ENCODE measurements at regions not wholly inside any gene's neighbourhood (a gene's known extent, or its start where the extent isn't known, plus 50 kb on each side); places are given as distances from the start of the nearest gene placed in this dataset.

DNA sequence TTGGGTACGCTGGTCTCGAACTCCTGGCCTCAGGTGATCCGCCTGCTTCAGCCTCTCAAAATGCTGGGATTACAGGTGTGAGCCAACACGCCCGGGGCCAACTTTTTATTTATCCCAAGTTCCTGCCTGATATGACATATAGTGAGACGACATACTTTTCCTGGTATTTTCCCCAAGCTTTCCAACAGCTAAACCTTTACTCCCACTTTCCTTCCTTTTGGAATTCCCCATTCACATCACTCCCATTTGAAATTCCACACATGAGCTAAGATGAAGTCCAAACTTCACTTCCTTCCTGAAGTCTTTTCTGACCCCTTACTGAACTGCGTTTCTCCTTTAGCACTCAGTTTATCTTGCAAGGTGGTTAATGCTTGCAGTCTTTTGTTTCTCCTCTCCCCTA lies 64.1 kb downstream of the S1PR1 start:
- TF ChIP-seq, protein P1, sequence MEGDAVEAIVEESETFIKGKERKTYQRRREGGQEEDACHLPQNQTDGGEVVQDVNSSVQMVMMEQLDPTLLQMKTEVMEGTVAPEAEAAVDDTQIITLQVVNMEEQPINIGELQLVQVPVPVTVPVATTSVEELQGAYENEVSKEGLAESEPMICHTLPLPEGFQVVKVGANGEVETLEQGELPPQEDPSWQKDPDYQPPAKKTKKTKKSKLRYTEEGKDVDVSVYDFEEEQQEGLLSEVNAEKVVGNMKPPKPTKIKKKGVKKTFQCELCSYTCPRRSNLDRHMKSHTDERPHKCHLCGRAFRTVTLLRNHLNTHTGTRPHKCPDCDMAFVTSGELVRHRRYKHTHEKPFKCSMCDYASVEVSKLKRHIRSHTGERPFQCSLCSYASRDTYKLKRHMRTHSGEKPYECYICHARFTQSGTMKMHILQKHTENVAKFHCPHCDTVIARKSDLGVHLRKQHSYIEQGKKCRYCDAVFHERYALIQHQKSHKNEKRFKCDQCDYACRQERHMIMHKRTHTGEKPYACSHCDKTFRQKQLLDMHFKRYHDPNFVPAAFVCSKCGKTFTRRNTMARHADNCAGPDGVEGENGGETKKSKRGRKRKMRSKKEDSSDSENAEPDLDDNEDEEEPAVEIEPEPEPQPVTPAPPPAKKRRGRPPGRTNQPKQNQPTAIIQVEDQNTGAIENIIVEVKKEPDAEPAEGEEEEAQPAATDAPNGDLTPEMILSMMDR (IDR thresholded peaks at IDR 0.05) = no peak
- TF ChIP-seq POLR2AphosphoS5 (IDR thresholded peaks at IDR 0.05; ENCODE audit: low read depth, low read length) (no peak), SIN3A (IDR thresholded peaks at IDR 0.05; ENCODE audit: borderline replicate concordance, insufficient read depth, low read depth, low read length) (no peak), TCF7L2 (IDR thresholded peaks at IDR 0.05; ENCODE audit: low read depth, low read length) (no peak)
- TF ChIP-seq, protein P2, sequence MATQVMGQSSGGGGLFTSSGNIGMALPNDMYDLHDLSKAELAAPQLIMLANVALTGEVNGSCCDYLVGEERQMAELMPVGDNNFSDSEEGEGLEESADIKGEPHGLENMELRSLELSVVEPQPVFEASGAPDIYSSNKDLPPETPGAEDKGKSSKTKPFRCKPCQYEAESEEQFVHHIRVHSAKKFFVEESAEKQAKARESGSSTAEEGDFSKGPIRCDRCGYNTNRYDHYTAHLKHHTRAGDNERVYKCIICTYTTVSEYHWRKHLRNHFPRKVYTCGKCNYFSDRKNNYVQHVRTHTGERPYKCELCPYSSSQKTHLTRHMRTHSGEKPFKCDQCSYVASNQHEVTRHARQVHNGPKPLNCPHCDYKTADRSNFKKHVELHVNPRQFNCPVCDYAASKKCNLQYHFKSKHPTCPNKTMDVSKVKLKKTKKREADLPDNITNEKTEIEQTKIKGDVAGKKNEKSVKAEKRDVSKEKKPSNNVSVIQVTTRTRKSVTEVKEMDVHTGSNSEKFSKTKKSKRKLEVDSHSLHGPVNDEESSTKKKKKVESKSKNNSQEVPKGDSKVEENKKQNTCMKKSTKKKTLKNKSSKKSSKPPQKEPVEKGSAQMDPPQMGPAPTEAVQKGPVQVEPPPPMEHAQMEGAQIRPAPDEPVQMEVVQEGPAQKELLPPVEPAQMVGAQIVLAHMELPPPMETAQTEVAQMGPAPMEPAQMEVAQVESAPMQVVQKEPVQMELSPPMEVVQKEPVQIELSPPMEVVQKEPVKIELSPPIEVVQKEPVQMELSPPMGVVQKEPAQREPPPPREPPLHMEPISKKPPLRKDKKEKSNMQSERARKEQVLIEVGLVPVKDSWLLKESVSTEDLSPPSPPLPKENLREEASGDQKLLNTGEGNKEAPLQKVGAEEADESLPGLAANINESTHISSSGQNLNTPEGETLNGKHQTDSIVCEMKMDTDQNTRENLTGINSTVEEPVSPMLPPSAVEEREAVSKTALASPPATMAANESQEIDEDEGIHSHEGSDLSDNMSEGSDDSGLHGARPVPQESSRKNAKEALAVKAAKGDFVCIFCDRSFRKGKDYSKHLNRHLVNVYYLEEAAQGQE (IDR thresholded peaks at IDR 0.05; ENCODE audit: insufficient read depth in 1 of 2, low read depth in 2 of 2, low read length in 1 of 2) = no peak

Measured in Panc1 (cell line).